22Rv1 (cell line): ENCODE measurements at regions not wholly inside any gene's neighbourhood (a gene's known extent, or its start where the extent isn't known, plus 50 kb on each side); places are given as distances from the start of the nearest gene placed in this dataset.

Source experiments
- ZFX ChIP-seq: fragments of 450-650 bp; IDR thresholded peaks from 2 replicates; pipeline ENCODE4 v1.6.1; 2017; ENCODE audit warnings: antibody characterized with exemption, borderline replicate concordance
- TF ChIP-seq, protein P1 (sequence below): fragments of 450-650 bp; IDR thresholded peaks from 2 replicates; pipeline ENCODE4 v1.5.1; 2017; ENCODE audit warnings: mild to moderate bottlenecking

DNA sequence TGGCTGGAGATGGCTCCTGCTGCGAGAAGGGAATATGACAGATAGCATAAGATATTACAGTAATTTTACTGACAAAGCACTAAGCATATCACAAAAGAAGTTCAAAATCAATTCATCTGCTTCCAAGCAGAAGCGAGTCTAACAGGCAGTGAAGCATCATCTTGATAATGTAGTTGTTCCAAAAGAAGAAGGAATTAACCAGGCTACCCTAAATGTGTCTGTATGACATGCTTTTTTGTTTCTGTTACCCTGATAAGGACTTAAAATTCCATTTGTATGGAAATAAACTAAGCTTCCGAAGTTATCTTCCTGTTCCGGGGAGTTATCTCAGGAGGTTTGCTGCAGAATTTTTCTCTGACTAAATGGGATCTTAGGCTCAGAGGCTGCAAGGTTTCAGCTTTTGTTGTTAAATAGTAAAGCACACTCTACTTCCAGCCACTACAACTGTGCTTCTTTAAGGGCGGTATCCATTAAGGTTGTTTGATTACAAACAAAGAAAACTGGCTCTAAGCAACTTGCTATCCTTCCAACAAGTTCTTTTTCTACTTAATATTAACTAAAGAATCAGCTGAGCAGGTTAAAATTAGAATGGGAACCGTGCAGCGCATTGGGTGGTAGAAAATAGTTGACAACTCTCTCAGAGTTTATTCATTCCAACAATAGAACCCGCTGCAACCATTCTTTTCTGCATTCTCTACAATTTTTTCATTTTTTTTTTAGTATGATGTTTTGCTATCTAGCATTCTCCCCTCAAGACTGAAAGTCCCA lies 607.3 kb downstream of the UQCRFS1 start:
- TF ChIP-seq, protein P1, sequence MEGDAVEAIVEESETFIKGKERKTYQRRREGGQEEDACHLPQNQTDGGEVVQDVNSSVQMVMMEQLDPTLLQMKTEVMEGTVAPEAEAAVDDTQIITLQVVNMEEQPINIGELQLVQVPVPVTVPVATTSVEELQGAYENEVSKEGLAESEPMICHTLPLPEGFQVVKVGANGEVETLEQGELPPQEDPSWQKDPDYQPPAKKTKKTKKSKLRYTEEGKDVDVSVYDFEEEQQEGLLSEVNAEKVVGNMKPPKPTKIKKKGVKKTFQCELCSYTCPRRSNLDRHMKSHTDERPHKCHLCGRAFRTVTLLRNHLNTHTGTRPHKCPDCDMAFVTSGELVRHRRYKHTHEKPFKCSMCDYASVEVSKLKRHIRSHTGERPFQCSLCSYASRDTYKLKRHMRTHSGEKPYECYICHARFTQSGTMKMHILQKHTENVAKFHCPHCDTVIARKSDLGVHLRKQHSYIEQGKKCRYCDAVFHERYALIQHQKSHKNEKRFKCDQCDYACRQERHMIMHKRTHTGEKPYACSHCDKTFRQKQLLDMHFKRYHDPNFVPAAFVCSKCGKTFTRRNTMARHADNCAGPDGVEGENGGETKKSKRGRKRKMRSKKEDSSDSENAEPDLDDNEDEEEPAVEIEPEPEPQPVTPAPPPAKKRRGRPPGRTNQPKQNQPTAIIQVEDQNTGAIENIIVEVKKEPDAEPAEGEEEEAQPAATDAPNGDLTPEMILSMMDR: no peak
- TF ChIP-seq ZFX: no peak
